Hepatocyte (in vitro differentiated cells): ENCODE measurements at regions not wholly inside any gene's neighbourhood (a gene's known extent, or its start where the extent isn't known, plus 50 kb on each side); places are given as distances from the start of the nearest gene placed in this dataset.

Experiments used
- CTCF ChIP-seq: fragments of 200-600 bp; sonication (generic); IDR thresholded peaks from 2 replicates; pipeline ENCODE4 v1.5.1; 2016; ENCODE audit warnings: antibody characterized with exemption, mild to moderate bottlenecking; ENCODE audit not compliant: poor library complexity
- EZH2 ChIP-seq: fragments of 200-600 bp; sonication (generic); IDR thresholded peaks from 2 replicates; pipeline ENCODE4 v1.6.1; 2016; ENCODE audit warnings: antibody characterized with exemption, mild to moderate bottlenecking, borderline replicate concordance
- EZH2phosphoT487 ChIP-seq: fragments of 200-600 bp; sonication (generic); IDR thresholded peaks from one replicate; pipeline ENCODE4 v1.6.1; 2018; ENCODE audit warnings: antibody characterized with exemption, mild to moderate bottlenecking, low read depth, moderate library complexity; ENCODE audit not compliant: unreplicated experiment, severe bottlenecking

- no peak for TF ChIP-seq CTCF
- TF ChIP-seq EZH2phosphoT487, result no peak
- no peak for TF ChIP-seq EZH2
Observed at GRCh38 chrX:85666471-85666870, 287.0 kb upstream of the POF1B start.
